GM10266 (cell line): ENCODE measurements at regions not wholly inside any gene's neighbourhood (a gene's known extent, or its start where the extent isn't known, plus 50 kb on each side); places are given as distances from the start of the nearest gene placed in this dataset.

Experiments used
- DNase-seq: peaks from one replicate; pipeline ENCODE4 v3.0.0; 2012; ENCODE audit errors: extremely low spot score
- TF ChIP-seq, protein P1 (sequence below): IDR thresholded peaks from 2 replicates; pipeline ENCODE4 v1.5.1; 2012; ENCODE audit warnings: mild to moderate bottlenecking, low read depth; ENCODE audit not compliant: control insufficient read depth, insufficient read depth; ENCODE audit errors: missing control alignments

DNA sequence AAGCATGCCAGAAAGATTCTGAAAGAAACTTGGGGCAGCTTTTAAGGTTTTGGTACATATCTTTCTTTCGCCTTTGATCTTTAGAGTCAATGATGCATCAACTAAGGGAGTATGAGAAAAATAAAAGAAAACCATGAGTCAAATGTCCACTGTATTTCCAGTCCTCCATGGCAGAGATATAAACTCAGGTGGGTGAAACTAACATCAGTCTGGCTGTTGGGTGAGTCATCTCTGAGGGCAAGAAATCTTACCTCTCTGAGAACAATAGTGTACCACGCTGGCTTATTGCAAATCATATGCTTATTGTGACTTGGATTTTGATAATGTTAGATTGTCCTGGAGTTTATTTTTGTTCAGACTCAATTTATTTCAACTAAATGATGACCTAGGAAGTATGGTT, 521.0 kb downstream of the PLCL1 start:
- TF ChIP-seq, protein P1, sequence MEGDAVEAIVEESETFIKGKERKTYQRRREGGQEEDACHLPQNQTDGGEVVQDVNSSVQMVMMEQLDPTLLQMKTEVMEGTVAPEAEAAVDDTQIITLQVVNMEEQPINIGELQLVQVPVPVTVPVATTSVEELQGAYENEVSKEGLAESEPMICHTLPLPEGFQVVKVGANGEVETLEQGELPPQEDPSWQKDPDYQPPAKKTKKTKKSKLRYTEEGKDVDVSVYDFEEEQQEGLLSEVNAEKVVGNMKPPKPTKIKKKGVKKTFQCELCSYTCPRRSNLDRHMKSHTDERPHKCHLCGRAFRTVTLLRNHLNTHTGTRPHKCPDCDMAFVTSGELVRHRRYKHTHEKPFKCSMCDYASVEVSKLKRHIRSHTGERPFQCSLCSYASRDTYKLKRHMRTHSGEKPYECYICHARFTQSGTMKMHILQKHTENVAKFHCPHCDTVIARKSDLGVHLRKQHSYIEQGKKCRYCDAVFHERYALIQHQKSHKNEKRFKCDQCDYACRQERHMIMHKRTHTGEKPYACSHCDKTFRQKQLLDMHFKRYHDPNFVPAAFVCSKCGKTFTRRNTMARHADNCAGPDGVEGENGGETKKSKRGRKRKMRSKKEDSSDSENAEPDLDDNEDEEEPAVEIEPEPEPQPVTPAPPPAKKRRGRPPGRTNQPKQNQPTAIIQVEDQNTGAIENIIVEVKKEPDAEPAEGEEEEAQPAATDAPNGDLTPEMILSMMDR, result no peak
- no peak for DNase-seq

DNA sequence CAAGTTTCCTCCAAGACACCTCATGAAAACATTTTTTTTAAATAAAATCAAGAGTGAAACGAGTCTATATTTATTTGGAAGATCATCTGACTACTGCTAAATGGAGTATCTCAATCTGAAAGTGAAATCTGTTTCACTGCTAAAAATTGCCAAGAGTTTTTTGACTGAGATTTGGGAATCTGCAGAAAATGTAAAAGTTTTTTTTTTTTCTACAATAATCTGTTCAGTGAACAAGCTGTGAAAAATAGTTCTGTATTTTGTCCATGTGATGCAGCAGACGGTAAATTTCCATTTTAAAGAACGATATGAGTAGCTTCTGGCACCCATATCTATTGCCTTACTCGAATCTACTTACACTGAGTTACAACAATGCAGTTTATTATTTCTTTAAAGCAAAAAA, 519.7 kb downstream of the PLCL1 start:
- DNase-seq, result no peak
- TF ChIP-seq, protein P1, result no peak

DNA sequence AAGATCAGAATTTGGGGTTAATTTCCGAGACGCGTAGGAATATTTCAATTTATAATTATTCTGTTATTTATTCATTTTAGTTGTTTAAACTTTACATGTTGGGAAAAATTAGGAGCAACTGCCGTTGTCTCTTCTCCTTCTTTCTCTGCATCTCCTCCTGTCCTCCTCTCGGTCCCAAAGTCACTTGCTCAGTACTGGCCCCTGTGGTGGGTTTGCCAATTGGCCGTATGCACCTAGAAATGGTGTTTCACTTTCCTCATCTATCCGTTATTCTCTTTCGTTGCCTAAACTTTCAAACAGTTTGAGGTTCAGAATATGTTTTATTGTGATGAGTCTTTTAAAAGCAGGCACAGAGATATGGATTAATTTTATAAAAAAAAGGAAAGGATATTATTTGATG, 517.9 kb downstream of the PLCL1 start:
- TF ChIP-seq, protein P1, result no peak
- DNase-seq, result no peak

DNA sequence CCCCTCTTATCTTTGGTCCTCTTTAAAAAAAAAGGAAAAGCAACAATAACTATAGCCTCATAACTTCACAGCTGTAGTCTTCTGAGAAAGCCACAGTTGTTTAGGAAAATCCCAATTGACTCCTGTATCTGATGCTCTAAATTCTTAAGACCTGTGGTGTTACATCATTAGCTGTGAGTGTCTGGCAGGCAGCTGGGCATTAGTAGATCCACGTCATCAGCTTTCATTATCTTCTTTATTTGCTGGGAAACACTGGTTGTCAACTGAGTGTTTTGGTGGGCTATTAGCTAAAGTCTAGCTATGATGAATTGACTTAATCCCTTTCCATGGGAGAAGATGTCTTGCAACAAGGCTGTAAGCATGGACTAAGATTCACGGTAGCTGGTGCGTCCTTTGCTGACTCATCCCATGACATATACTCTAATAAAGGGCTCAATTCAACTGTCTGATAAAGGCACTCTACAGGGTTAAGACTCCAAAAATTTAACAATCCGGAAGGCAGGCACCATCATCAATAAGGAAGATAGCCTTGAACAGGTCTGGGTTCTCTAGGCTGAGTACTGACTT, 517.2 kb downstream of the PLCL1 start:
- no peak for DNase-seq
- TF ChIP-seq, protein P1, result no peak

DNA sequence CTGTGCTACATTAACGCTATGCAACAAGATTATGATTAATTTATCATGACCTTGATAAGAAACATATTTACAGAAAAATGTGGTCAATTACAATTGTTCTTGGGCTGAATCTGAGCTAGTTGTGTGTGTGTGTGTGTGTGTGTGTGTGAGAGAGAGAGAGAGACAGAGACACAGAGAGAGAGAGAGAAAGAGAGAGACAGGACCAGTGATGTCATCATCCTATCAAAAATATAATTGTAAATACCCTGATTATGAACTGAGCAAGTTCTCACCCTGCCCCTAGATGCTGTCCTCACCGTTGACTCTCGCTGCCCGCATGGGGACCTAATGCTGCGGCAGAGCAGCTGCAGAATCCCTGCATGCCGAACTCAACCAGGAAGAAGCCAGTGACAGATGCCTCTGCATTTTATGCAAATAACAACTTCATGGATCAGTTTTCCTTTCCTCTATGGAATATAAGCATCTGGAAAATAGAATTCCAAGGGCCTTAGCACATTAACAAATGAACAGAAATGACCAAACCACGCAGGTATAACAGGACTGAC, 512.5 kb downstream of the PLCL1 start:
- DNase-seq, result no peak
- TF ChIP-seq, protein P1, result no peak

DNA sequence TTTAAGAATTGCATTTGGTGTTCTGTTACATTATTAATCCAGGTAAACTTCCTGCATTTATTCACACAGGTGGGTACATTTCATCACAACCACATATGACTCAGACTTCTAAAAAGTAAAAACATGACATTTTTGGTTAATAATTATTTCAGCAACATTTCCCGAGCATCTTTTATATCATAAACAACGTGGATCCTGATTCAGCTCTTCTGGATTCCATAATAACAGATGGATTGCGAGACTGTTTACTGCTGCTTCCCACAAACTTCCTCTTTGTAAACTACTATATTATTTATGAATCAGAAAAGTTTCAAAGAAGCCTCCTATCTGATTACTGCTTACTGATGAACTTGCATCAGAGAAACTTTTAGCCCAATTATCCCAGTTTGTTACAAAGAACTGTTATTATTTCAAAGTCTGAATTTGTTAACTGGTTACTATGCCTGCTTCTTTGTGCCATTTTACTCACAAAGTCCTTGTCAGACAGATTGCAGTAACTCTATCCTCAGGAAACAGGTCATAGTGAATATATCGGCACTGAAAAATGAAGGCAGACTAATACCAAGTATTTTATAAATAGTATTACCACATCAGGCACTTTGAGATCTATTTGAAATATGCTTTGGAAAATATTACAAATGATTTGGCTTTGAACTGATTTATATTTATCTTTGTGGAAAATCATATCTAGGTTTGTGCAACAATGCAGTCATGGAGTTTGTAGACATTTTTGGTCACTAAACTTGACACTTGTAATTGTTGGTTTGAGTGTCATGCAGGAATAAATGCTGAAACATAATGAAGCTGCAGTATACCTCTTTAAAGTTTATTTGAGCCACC, 511.6 kb downstream of the PLCL1 start:
- no peak for DNase-seq
- TF ChIP-seq, protein P1, result no peak
